Neural cell (in vitro differentiated cells): ENCODE measurements at regions not wholly inside any gene's neighbourhood (a gene's known extent, or its start where the extent isn't known, plus 50 kb on each side); places are given as distances from the start of the nearest gene placed in this dataset.

Source experiments
- EP300 ChIP-seq: fragments of 450-650 bp; conservative IDR thresholded peaks from 2 replicates; pipeline ENCODE4 v1.6.1; 2014; ENCODE audit warnings: antibody characterized with exemption, mild to moderate bottlenecking, moderate library complexity; ENCODE audit not compliant: poor library complexity, severe bottlenecking
- EZH2 ChIP-seq: fragments of 200-600, 300-800 bp; shearing (Covaris generic), sonication (generic); IDR thresholded peaks from 2 replicates; pipeline ENCODE4 v1.6.1; 2014; ENCODE audit warnings: antibody characterized with exemption, low read length, borderline replicate concordance, mild to moderate bottlenecking; ENCODE audit not compliant: insufficient read depth, poor library complexity, severe bottlenecking
- MXI1 ChIP-seq: fragments of 450-650 bp; conservative IDR thresholded peaks from 2 replicates; pipeline ENCODE4 v1.6.1; 2014; ENCODE audit warnings: antibody characterized with exemption, mild to moderate bottlenecking; ENCODE audit not compliant: poor library complexity, severe bottlenecking
- POLR2AphosphoS5 ChIP-seq: IDR thresholded peaks from 2 replicates; pipeline ENCODE4 v1.6.1; 2012
- RAD21 ChIP-seq: fragments of 450-650 bp; conservative IDR thresholded peaks from 2 replicates; pipeline ENCODE4 v1.6.1; 2014; ENCODE audit warnings: antibody characterized with exemption, mild to moderate bottlenecking, moderate library complexity
- SMC3 ChIP-seq: fragments of 450-650 bp; conservative IDR thresholded peaks from 2 replicates; pipeline ENCODE4 v1.6.1; 2014; ENCODE audit warnings: antibody characterized with exemption, mild to moderate bottlenecking, moderate library complexity; ENCODE audit not compliant: poor library complexity
- TAF1 ChIP-seq: IDR thresholded peaks from 2 replicates; pipeline ENCODE4 v1.6.1; 2012; ENCODE audit warnings: low read depth
- TF ChIP-seq, protein P1 (sequence below): fragments of 450-650 bp; IDR thresholded peaks from 2 replicates; pipeline ENCODE4 v1.5.1; 2014; ENCODE audit warnings: antibody characterized with exemption, mild to moderate bottlenecking, moderate library complexity; ENCODE audit not compliant: poor library complexity, severe bottlenecking
- TF ChIP-seq, protein P2 (sequence below): IDR thresholded peaks from 2 replicates; pipeline ENCODE4 v1.6.1; 2012; ENCODE audit warnings: borderline replicate concordance

DNA sequence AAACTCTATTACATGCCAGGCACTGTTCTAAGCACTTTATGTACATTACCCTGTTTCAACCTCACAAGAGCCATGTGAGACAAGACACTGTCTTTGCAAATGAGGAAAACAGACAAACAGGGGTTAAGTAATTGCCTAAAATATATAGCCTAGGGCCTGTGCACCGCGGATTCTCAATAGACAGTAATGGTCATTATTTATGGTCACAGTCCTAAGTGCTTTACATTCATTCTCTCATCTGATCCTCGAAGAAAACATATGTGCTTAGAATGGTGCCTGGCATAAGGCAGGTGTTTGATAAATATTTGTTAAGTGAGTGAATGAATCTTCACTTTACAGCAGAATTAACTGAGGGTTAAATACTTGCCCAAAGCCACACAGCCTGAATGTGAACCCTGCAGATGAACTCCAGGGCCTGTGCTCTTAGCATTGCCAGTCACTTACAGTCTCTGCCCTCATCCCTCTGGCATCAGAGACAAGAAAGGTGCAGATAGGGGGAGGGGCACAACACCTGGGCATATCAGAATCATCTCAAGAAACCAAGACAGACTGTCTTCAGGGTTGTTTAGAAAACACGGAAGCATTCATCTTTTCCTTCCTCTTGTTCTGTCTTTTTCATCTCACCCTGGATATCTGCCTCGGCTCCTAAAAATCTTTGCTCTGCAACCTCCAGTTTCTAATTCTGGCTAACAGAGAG, 92.8 kb upstream of the SASH1 start:
- TF ChIP-seq SMC3 (no peak), TAF1 (no peak), MXI1 (no peak), EP300 (no peak), EZH2 (no peak), POLR2AphosphoS5 (no peak), RAD21 (no peak)
- TF ChIP-seq, protein P1, sequence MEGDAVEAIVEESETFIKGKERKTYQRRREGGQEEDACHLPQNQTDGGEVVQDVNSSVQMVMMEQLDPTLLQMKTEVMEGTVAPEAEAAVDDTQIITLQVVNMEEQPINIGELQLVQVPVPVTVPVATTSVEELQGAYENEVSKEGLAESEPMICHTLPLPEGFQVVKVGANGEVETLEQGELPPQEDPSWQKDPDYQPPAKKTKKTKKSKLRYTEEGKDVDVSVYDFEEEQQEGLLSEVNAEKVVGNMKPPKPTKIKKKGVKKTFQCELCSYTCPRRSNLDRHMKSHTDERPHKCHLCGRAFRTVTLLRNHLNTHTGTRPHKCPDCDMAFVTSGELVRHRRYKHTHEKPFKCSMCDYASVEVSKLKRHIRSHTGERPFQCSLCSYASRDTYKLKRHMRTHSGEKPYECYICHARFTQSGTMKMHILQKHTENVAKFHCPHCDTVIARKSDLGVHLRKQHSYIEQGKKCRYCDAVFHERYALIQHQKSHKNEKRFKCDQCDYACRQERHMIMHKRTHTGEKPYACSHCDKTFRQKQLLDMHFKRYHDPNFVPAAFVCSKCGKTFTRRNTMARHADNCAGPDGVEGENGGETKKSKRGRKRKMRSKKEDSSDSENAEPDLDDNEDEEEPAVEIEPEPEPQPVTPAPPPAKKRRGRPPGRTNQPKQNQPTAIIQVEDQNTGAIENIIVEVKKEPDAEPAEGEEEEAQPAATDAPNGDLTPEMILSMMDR, result no peak
- TF ChIP-seq, protein P2, sequence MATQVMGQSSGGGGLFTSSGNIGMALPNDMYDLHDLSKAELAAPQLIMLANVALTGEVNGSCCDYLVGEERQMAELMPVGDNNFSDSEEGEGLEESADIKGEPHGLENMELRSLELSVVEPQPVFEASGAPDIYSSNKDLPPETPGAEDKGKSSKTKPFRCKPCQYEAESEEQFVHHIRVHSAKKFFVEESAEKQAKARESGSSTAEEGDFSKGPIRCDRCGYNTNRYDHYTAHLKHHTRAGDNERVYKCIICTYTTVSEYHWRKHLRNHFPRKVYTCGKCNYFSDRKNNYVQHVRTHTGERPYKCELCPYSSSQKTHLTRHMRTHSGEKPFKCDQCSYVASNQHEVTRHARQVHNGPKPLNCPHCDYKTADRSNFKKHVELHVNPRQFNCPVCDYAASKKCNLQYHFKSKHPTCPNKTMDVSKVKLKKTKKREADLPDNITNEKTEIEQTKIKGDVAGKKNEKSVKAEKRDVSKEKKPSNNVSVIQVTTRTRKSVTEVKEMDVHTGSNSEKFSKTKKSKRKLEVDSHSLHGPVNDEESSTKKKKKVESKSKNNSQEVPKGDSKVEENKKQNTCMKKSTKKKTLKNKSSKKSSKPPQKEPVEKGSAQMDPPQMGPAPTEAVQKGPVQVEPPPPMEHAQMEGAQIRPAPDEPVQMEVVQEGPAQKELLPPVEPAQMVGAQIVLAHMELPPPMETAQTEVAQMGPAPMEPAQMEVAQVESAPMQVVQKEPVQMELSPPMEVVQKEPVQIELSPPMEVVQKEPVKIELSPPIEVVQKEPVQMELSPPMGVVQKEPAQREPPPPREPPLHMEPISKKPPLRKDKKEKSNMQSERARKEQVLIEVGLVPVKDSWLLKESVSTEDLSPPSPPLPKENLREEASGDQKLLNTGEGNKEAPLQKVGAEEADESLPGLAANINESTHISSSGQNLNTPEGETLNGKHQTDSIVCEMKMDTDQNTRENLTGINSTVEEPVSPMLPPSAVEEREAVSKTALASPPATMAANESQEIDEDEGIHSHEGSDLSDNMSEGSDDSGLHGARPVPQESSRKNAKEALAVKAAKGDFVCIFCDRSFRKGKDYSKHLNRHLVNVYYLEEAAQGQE, result no peak
